ENCODE measurements at regions not wholly inside any gene's neighbourhood (a gene's known extent, or its start where the extent isn't known, plus 50 kb on each side); places are given as distances from the start of the nearest gene placed in this dataset.

- TF ChIP-seq CTCF (IDR thresholded peaks at IDR 0.05): no peak
- no peaks in the 10 kb centered on the region for H3K27me3 Mint-ChIP-seq (ENCODE audit: low read depth in 2 of 2)
Measured at GRCh38 chr1:96374076-96374762, 347.4 kb upstream of the PTBP2 start.

GRCh38 chr1:96376846-96377245 is 344.7 kb upstream of the PTBP2 start:
- 52% methylated on average over 1 of the region's 1 CpG for WGBS (ENCODE audit: insufficient coverage)
- no peaks in the 10 kb centered on the region for H3K36me3 ChIP-seq (ENCODE audit: control insufficient read depth, insufficient read depth, low read length)
- no peaks in the 10 kb centered on the region for H3K27me3 ChIP-seq (ENCODE audit: control insufficient read depth, insufficient read depth, low read length)
- DNase-seq: no peak
- H3K4me1 Mint-ChIP-seq: no peaks in the 10 kb centered on the region
- ATAC-seq: no peak
- no peak for TF ChIP-seq CTCF (IDR thresholded peaks at IDR 0.05)
- peaks cover 3 to 11% of the 10 kb centered on the region in 2 donors for H3K9me3 Mint-ChIP-seq
- intact Hi-C loops (cut with micrococcal nuclease): no loop called here
- no peak overlapping the region for H3K4me3 Mint-ChIP-seq
- H3K4me1 ChIP-seq (ENCODE audit: control insufficient read depth, insufficient read depth, low read length): no peaks in the 10 kb centered on the region
- H3K36me3 Mint-ChIP-seq: no peaks in the 10 kb centered on the region
- H3K4me3 ChIP-seq (ENCODE audit: low read length): no peak overlapping the region
- no peak overlapping the region for H3K27ac ChIP-seq (ENCODE audit: low read length)
- no peaks in the 10 kb centered on the region for H3K9me3 ChIP-seq (ENCODE audit: control insufficient read depth, insufficient read depth, low read length)
- H3K27ac Mint-ChIP-seq: no peak overlapping the region
- H3K27me3 Mint-ChIP-seq (ENCODE audit: low read depth in 2 of 2): no peaks in the 10 kb centered on the region

More at GRCh38 chr1:96374076-96374762, 347.4 kb upstream of the PTBP2 start:
- no peak for DNase-seq
- Histone ChIP-seq H3K4me1 (ENCODE audit: control insufficient read depth, insufficient read depth, low read length) (no peaks in the 10 kb centered on the region), H3K36me3 (ENCODE audit: control insufficient read depth, insufficient read depth, low read length) (no peaks in the 10 kb centered on the region), H3K4me3 (ENCODE audit: low read length) (no peak overlapping the region), H3K27ac (ENCODE audit: low read length) (no peak overlapping the region), H3K9me3 (ENCODE audit: control insufficient read depth, insufficient read depth, low read length) (no peaks in the 10 kb centered on the region), H3K27me3 (ENCODE audit: control insufficient read depth, insufficient read depth, low read length) (no peaks in the 10 kb centered on the region)
- no peak overlapping the region for H3K27ac Mint-ChIP-seq
- no peak for ATAC-seq
- H3K36me3 Mint-ChIP-seq: no peaks in the 10 kb centered on the region
- no peaks in the 10 kb centered on the region for H3K4me1 Mint-ChIP-seq
- intact Hi-C loops (cut with micrococcal nuclease): no loop called here
- WGBS (ENCODE audit: insufficient coverage): 89% methylated on average over 1 of the region's 1 CpG
- H3K9me3 Mint-ChIP-seq: peaks cover 6 to 14% of the 10 kb centered on the region in 2 donors
- H3K4me3 Mint-ChIP-seq: no peak overlapping the region

GRCh38 chr1:96384611-96385010 is 337.0 kb upstream of the PTBP2 start:
- no peaks in the 10 kb centered on the region for H3K4me1 Mint-ChIP-seq
- no peaks in the 10 kb centered on the region for H3K36me3 ChIP-seq (ENCODE audit: control insufficient read depth, insufficient read depth, low read length)
- no peaks in the 10 kb centered on the region for H3K4me1 ChIP-seq (ENCODE audit: control insufficient read depth, insufficient read depth, low read length)
- no peak overlapping the region for H3K4me3 ChIP-seq (ENCODE audit: low read length)
- H3K4me3 Mint-ChIP-seq: no peak overlapping the region
- no peaks in the 10 kb centered on the region for H3K27me3 Mint-ChIP-seq (ENCODE audit: low read depth in 2 of 2)
- no peak for ATAC-seq
- H3K9me3 ChIP-seq (ENCODE audit: control insufficient read depth, insufficient read depth, low read length): no peaks in the 10 kb centered on the region
- H3K27ac Mint-ChIP-seq: no peak overlapping the region
- no peaks in the 10 kb centered on the region for H3K27me3 ChIP-seq (ENCODE audit: control insufficient read depth, insufficient read depth, low read length)
- intact Hi-C loops (cut with micrococcal nuclease): no loop called here
- H3K27ac ChIP-seq (ENCODE audit: low read length): no peak overlapping the region
- H3K9me3 Mint-ChIP-seq: peaks cover 15 to 20% of the 10 kb centered on the region in 2 donors
- DNase-seq: no peak
- 100% methylated on average over 1 of the region's 2 CpGs for WGBS (ENCODE audit: insufficient coverage)
- no peak for TF ChIP-seq CTCF (IDR thresholded peaks at IDR 0.05)
- H3K36me3 Mint-ChIP-seq: no peaks in the 10 kb centered on the region

GRCh38 chr1:96387785-96388184 is 333.8 kb upstream of the PTBP2 start:
- H3K9me3 ChIP-seq (ENCODE audit: control insufficient read depth, insufficient read depth, low read length): no peaks in the 10 kb centered on the region
- Mint-ChIP-seq H3K27ac (no peak overlapping the region), H3K9me3 (peaks cover 16 to 20% of the 10 kb centered on the region in 2 donors), H3K4me1 (no peaks in the 10 kb centered on the region), H3K27me3 (ENCODE audit: low read depth in 2 of 2) (no peaks in the 10 kb centered on the region), H3K36me3 (no peaks in the 10 kb centered on the region), H3K4me3 (no peak overlapping the region)
- TF ChIP-seq CTCF (IDR thresholded peaks at IDR 0.05): no peak
- H3K4me3 ChIP-seq (ENCODE audit: low read length): no peak overlapping the region
- H3K27ac ChIP-seq (ENCODE audit: low read length): no peak overlapping the region
- intact Hi-C loops (cut with micrococcal nuclease): no loop called here
- ATAC-seq (no peak), DNase-seq (no peak)
- 86% methylated on average over 3 of the region's 3 CpGs for WGBS (ENCODE audit: insufficient coverage)
- no peaks in the 10 kb centered on the region for H3K27me3 ChIP-seq (ENCODE audit: control insufficient read depth, insufficient read depth, low read length)
- no peaks in the 10 kb centered on the region for H3K4me1 ChIP-seq (ENCODE audit: control insufficient read depth, insufficient read depth, low read length)
- H3K36me3 ChIP-seq (ENCODE audit: control insufficient read depth, insufficient read depth, low read length): no peaks in the 10 kb centered on the region
